Stimulated activated CD8-positive, alpha-beta memory T cell treated with anti-CD3 and anti-CD28 coated beads, Interleukin-12 subunit alpha, Interleukin-12 subunit beta, amount 100 ng/mL, for 1 hour (primary cell): ENCODE measurements at regions not wholly inside any gene's neighbourhood (a gene's known extent, or its start where the extent isn't known, plus 50 kb on each side); places are given as distances from the start of the nearest gene placed in this dataset.
"Not testable (repeated sequence)": the region's sequence is repeated elsewhere in the genome, so short reads cannot be mapped to it uniquely, and the experiment has no call there.

ENCODE experiments used
- DNase-seq: peaks from one replicate; pipeline ENCODE4 v3.0.0-alpha.2; 2020; ENCODE audit warnings: low read depth

DNA sequence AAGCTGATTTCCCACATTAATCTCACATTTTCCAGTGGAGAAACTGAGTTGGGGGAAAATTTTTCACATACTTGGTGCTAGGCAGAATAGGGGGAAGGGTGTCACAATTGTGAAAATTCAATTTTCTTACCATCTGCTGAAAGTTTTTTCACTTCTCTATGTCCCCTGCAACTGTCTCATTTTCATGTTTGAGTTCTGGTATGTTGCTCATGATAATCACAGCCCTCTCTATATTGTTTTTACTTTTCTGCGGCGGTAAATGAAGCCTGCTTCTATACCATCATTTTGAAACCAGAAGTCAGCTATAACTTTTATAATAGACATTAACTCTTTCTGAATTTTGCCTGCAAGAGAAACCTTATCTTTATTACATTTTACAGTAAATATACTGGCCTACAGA, 1664.5 kb downstream of the EFNA5 start:
- no peak for DNase-seq

DNA sequence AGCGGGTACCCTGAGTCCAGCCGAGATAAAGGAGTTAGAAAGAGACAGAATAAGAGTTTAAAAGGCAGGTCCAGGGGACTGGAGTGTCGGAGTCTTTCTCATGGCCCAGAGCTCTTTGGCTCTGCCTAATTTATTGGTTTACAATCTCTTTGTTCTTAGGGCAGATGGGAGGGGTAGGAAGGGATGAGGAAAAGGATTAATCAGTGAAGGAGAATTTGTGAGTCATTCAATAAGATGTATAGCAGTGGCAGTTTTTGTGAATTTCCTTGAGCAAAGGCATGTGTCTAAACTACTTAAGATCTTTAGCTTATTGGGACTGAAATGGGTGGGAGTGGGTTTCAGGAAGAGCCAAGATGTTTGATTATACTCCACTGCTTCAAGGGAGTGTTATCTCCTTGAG, 1671.7 kb downstream of the EFNA5 start:
- DNase-seq, result not testable (repeated sequence)

DNA sequence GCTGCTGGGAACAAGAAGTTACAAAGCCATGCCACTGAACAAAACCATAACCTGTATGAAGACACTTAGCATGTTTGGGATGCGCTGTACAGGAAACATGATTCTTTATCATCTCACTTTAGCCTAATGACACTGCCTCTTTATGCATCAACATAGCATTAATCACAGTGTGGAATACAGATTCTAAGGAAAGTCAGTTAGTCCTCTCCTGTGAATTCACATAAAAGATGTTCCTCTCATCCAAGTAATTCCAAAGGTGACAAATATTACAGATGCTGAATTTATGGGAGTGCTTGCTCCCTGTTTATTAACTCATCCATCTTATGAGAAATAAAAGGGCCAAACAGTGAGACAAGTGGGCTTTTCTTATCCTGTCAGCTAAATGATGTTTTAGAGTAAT, 1677.7 kb downstream of the EFNA5 start:
- DNase-seq, result no peak

DNA sequence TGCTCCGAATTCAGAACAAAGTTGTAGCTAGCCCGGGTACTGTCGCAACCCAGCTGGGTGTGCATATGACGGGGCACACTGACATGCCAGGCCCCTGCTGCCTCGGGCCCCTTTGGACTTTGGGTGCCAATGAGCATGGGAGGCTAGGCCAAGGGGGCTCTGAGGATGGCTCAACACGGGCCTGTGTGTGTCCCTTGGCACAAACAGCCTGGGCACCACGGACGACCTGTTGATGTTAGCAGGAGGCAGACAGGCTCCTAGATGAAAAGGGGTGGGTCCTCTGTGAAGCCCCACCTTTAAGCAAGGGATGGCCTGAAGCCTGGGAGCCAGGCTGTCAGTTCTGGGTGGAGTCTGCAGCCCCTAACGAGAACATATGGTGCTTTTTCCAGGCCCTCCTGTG, 1688.2 kb downstream of the EFNA5 start:
- DNase-seq, result no peak

DNA sequence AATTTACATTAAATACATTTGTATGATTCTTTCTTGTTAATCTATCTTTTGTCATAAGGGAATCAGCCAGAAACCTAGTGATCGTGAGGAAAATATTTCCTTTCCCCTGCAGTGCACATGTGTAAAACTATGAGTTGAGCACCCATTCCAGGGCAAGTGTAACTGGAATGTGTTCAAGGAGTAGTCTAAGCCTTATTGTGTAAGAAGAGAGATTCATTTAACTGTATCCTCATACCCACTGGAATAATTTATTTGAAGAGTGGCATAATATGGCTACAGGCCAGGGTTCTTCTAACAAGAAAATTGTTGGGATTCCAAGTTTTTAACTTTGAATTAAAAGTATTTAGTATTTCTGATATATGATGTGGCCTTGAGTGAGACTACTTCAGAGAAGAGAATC, 1692.7 kb downstream of the EFNA5 start:
- DNase-seq, result no peak

DNA sequence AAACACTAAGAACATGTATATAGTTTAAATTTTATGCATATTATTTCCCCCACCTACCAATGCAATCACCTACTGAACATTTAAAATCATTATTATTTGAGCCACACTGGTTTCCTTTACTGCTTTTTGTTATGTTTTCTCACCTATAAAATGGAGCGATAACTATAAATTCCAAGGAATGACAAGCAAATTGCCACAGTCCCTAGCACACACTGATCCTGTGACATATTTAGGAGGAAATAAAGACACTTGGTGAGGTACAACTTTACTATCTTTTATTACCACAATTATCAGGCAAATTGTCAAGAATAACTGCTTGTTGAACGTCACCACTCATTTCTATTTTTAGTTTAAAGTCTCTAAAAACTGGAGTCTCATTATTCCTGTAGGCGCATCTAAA, 1693.6 kb downstream of the EFNA5 start:
- no peak for DNase-seq

DNA sequence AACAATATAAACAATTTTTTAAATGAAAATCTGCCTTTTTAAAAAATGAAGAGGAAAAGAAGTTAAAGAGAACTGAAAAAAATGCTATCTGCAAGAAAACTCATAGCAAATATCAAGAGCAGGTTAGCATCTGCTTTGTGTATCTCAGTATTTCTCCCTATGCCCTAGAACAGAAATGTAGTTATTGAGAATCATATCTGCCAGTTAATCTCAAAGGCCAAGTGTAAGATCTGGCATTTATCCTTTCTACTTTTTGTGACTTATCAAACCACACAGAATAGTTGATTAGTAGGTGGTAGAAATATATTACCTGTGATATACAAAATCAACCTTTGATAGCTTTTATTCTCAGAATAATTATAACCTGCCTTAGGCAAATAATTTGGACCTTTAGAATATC, 1699.8 kb downstream of the EFNA5 start:
- DNase-seq, result no peak

DNA sequence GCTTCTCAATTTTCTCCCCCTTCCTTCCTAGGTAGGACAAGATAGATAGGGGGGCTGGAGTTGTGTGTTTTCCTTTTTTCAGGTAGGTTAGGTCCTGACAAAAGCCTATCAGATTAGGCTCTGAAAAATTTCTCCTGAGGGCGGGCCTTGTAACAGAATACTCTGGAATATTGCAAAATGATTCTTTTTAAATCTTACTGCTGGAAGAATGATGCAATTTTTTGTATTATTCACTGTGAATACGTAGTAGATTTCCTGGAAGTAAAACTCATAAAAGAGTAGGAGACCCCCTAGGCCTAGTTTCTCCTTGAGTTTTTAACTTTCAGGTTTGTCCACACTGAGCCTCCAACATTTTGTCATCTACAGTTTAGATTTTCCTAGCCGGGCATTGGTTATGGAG, 1701.8 kb downstream of the EFNA5 start:
- no peak for DNase-seq

DNA sequence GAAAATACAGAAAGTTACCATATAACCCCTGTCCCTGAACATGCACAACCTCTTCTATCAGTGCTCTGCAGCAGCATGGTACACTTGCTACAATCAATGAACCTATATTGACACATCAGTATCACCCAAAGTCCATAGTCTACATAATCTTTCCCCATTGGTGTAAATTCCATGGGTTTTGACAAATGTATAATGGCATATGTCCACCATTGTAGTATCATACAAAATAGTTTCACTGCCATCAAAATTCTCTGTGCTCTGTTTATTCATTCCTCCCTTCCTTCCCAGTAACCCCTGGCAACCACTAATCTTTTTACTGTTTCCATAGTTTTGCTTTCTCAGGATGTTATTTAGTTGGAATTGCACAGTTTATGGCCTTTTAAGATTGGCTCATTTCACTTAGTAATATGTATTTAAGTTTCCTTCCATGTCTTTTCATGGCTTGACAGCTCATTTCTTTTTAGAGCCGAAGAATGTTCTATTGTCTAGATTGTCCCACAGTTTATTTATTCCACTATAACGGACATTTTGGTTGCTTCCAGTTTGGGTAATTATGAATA, 1707.0 kb downstream of the EFNA5 start:
- no peak for DNase-seq

DNA sequence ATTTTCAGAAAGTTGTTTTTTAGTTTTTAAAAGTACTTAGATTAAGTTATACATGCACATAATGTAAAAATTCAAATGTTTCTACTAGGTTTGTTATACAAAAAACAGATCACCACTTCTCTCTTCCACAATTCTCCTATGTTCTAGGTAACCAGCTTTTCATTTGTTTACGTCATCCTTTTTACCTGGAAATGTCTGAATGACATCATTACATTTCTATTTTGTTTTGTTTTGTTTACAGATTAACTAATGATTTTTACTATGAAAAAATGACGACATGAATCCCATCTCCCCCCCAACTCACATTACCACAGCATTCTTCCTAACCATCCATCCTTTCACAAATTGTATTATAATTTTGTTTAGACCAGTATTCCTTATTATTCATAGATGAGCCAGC, 1709.2 kb downstream of the EFNA5 start:
- no peak for DNase-seq

DNA sequence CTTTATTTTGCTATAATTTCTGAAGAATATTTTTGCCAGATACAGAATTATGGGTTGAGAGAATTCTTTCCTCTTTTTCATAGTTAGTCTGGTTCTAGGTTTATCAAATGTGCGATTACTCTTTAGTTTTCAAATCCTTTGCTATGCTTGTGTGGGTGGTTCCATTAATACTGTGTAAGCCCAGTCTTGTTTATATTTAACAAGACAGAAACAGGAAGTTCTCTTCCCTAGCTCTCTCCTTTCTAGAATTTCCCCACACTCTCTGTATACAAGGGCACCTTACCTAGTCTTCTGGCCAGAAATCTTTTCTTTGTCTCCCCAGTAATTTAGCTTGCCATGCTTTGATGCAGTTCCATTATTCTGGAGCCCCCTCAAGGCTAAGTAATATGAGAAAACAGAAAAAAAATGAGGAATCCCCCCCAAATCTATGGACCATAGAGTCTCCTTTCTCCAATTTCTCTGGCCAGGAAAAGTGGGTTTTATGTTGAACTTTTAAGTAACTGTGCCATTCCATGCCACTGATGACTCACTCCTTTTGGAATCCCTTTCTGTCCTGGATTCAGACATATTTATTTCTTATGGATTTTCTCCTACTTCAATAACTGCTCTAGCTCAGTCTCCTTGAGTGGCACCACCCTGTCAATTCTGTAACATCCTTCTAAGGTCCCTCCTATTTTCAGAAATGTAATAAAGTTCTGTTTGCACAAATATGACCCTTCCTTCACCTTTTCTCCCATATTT, 1714.1 kb downstream of the EFNA5 start:
- no peak for DNase-seq

DNA sequence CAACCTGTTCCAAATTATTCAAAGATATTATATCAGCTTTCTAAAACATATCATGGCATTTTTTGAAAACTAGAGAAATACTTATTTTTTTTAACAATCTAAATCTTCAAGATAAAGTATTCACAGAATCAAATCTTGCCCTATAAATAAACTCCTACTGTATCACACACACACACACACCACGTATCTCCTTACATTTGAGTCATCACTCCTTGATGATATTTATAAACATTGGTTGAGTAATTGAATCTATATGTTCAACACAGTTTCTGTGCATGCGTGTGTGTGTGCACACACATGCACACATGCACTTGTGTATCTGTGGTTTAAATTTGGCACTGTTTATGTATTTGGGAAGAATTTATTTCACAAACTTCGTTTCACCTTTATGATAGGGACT, 1716.4 kb downstream of the EFNA5 start:
- no peak for DNase-seq

DNA sequence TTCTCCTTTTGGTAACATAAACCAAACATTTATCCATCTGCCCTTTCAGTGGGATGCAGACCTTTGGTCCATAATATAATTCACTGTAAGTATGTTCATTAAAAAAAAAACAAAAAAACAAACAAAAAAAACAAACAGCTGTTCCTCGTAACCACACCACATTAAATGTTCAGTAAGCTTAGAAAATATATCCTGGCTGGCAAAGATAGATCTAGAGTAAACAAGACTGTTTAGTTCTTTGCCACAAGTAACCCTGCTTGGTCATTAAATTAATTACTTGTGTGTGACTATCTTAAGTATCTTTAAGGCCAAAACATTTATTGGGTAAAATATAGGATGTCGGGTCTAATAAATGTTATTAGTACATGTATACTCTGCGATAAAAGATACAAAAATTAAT, 1717.1 kb downstream of the EFNA5 start:
- no peak for DNase-seq

DNA sequence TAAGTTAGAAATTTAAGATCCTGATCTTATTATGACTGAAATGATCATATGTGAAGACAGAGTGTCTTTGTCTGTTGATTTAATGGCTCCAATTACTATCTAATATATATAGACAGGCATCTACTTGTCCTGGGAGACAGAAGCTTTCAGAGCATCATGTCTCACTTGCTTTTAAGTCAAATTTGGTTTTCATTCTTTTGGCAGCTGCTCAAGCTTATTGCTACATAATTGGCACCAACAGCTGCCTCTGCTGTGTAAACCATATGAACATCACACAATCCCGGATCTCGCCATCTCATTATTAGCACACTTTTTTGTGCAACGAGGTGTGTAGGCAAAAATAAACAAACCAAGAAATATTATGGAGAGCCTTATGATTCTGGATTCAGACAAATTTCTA, 1717.9 kb downstream of the EFNA5 start:
- DNase-seq, result no peak

DNA sequence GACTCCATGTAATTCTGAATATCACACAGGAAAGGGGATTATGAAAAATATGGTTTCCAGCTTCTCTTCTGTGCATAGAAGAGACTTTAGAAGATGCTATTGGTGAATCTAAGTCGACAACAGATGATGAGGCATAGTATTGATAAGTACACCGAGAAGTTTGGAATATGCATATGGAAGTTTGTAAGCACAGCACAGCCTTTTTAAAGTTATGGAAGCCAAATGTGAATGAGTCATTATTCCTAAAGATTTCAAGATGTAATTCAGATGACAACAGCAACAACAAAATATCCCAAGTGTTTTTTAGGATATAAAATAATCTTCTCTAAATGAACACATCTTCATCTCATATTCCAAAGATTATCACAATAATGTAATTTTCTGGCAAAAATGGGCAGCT, 1723.3 kb downstream of the EFNA5 start:
- no peak for DNase-seq

DNA sequence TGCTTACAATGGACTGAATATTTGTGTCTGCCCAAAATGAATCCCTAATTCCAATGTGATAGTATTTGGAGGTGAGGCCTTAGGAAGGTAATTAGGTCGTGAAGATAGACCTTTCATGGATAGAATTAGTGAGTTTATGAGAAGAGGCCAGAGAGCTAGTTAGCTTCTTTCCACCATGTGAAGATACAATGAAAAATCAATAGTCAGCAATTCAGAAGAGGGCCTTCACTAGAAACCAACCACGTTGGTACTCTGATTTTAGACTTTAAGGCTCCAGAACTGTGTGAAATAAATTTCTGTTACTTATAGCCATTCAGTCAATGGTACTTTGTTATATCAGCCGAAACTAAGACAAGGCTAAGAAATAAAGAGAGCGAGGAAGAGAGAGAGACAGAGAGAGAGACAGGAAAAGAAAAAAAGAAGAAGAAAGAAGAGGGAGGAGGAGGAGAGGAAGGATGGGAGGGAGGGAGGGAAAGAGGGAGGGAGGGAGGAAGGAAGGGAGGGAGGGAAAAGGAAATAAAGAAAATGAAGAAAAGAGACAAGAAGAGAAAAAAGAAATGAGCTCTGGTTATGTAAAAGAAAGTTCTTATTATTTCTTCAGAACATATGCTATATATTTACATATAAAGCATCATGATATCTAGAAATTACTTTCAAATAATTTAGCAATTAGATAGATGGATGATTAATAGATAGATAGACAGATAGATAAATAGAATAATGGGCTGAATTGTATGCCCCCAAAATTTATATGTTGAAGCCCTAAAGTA, 1725.3 kb downstream of the EFNA5 start:
- no peak for DNase-seq

DNA sequence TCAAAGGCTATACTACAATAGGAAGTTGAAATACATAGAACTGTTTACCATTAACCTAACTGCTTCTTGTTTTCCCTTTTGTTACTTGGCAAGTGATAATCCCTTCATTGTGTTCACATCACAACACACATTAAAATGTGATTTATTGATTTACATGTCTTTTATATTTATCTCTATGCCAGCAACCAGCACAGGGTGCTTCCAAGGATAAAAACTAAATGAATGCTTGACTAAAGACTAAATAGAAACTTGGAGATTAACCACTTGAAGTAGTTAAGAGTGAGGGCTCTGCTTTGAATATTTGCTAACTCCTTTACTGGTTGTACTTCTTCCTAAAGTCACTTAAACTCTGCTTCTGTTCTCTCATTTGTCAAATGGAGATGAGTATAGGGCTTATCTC, 1730.6 kb downstream of the EFNA5 start:
- no peak for DNase-seq

DNA sequence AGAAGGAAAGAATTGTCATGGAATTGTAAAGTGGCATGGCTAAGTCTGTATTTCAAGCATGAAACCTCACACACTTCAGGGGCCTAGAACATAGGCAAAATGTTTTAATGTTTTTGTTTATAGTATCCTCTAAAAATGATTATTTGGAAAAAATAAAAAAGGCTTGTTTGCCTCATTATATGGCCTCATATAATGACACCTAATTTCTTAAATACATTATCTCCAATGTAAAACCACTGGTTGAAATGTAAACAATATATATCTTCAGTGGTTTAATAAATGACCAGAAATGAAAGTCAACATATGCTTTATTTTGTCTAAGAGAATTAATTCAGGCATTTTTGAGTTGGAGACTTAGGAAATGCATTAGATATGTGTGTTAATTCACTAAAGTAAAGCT, 1736.6 kb downstream of the EFNA5 start:
- no peak for DNase-seq

DNA sequence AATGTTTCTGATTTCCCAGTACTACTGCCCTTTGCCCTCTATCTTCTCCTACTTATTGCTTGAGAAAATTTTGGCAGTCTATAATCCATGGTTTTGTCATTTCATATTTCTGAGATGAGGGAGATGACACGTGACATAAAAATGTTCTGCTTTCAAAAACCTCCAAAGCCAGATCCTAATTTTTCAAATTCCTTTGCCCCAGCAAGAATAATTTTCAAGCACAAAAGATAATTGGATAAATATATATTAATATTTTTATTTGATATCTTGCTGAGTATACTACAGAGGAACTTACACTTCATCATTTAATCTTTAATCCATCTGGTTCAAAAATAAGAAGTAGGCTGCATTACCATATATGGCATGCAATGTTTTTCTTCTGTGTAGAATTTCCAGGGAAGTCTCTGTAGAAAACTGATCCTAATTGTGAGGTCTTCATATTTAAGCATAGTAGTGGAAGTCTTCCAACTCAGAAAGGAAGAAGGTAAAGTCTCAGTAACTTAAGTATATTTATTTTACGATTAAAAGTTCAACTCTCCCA, 1738.8 kb downstream of the EFNA5 start:
- no peak for DNase-seq

DNA sequence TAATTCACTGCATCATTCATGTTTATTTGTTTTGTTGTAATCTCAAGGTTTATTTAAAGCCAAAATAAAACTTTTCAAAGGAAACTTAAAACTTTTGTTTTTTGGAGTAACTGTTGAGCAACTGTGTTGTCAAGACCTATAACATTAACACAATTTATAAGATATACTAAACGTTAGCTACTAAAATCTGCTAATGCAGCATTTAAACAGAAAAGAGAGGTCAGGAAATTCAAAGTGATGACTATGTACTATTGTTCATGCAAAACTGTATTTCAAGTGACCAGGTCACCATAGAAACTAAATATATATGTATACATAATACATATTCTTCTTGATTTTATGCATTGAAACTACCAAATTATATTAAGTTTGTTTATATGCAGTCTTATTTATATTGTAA, 1740.9 kb downstream of the EFNA5 start:
- DNase-seq, result no peak

DNA sequence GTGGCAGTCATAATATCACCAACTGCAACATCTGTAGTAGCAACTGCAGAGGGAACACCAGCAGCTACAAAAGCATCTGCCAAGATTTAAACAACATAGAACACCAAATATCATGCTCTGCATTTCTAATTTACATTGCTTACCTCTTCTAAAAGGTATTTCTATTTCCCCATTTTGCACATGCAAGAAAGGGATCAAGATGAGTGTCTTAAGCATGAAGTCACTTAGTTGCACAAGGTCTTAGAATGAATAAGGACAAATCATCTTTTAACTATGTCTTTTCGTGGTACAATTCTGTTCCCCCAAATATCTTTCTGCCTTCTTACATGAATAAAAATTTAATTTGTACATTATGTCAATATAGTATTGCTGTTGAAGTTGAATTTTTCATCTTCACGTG, 1746.4 kb downstream of the EFNA5 start:
- DNase-seq, result no peak

DNA sequence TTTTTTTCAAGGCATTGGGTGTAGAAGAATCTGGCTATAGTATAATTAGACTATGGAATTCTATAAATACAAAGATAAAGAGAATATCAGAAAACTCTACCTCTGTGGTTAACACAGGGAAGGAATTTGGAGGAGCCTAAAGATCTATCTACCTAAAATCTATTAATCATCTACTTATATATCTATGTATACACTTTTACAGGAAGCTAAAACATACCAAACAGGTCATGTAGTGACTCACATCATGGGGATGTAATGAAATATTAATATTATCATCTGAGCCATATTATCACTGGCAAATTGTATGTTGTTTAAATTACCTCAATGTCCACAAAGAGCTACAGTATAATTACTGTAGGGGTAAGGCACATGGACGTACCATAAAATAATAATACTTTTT, 1748.2 kb downstream of the EFNA5 start:
- no peak for DNase-seq

DNA sequence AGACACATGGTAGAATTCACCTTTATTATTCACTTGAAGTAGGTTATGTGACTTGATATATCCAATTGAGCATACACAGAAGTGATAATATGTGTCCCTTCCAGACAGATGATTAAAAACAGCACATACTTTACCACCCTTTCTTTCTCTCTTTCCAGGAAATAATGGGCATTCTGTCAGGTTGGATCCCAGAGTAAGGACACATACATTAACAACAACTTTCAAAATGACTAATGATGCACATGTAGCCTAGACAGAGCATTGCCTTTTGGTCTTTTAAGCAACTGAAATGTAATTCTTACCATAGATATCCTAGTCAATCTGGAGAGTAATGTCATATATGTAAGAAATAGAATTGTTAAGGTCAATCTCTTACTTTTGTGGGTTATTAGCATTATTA, 1748.7 kb downstream of the EFNA5 start:
- DNase-seq, result no peak
